ENCODE measurements at regions not wholly inside any gene's neighbourhood (a gene's known extent, or its start where the extent isn't known, plus 50 kb on each side); places are given as distances from the start of the nearest gene placed in this dataset.

GRCh38 chr6:6906570-6907213 lies 201.1 kb upstream of the RREB1 start:
- WGBS = 51% methylated on average over 5 of the region's 5 CpGs
- no peak for DNase-seq (ENCODE audit: low spot score in 2 of 2)
- no peaks in the 10 kb centered on the region for H3K27me3 ChIP-seq
- H3K36me3 ChIP-seq = no peaks in the 10 kb centered on the region
- no peak overlapping the region for H3K4me3 ChIP-seq
- no peaks in the 10 kb centered on the region for H3K9me3 ChIP-seq
- TF ChIP-seq CTCF (IDR thresholded peaks at IDR 0.05) (no peak), EP300 (IDR thresholded peaks at IDR 0.05) (no peak), POLR2A (IDR thresholded peaks at IDR 0.05) (no peak), POLR2AphosphoS5 (IDR thresholded peaks at IDR 0.05) (no peak)
- H3K27ac ChIP-seq = no peak overlapping the region
- H3K4me1 ChIP-seq = no peaks in the 10 kb centered on the region

DNA sequence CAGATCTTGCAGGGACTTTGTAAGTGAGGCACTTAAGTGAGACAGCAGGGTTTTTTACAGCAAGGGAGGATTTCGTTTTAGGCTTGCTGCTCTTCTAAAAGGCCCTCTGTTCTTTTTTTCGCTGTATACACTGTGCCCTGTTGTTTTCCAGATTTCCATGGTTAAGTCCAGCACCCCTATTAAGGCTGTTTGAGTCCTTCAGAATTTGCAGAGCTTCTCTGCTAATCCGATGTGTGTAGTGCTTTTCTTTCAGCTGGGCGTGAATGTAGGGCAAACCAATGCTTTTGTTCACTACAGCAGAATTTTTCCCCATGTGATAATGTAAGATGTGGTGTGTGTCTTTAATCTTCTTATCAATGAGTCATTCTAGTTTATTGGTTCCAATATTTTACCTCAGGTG lies 200.5 kb upstream of the RREB1 start:
- TF ChIP-seq POLR2AphosphoS5 (IDR thresholded peaks at IDR 0.05) = no peak
- TF ChIP-seq CTCF (IDR thresholded peaks at IDR 0.05) = no peak
- no peak for TF ChIP-seq POLR2A (IDR thresholded peaks at IDR 0.05)
- TF ChIP-seq EP300 (IDR thresholded peaks at IDR 0.05) = no peak
- no peak overlapping the region for H3K4me3 ChIP-seq
- H3K4me1 ChIP-seq = no peaks in the 10 kb centered on the region
- no peaks in the 10 kb centered on the region for H3K36me3 ChIP-seq
- H3K27me3 ChIP-seq = no peaks in the 10 kb centered on the region
- H3K9me3 ChIP-seq = no peaks in the 10 kb centered on the region
- 56% methylated on average over 4 of the region's 4 CpGs for WGBS
- H3K27ac ChIP-seq = no peak overlapping the region
- no peak for DNase-seq (ENCODE audit: low spot score in 2 of 2)

DNA sequence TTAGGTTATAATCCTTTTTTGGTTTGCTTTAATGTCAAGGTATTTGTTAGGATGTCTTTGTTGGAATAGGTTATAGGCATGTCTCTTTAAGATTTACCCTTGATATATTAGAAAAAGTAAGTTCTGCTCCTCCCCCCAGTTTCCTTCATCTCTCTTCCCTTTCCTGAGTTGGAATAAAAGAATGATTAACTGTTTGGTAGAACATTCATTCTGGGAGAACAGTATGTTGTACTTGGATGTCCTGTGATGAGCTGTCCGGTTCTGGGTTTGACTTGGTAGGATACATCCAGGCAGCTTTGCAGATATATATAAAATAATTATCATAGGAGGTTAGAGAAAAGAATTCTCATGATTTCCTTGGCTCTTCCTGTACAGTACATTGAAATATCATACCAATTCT lies 199.6 kb upstream of the RREB1 start:
- no peaks in the 10 kb centered on the region for H3K9me3 ChIP-seq
- no peak overlapping the region for H3K27ac ChIP-seq
- no peak for TF ChIP-seq POLR2AphosphoS5 (IDR thresholded peaks at IDR 0.05)
- TF ChIP-seq EP300 (IDR thresholded peaks at IDR 0.05) = no peak
- TF ChIP-seq CTCF (IDR thresholded peaks at IDR 0.05) = no peak
- no peak for TF ChIP-seq POLR2A (IDR thresholded peaks at IDR 0.05)
- H3K36me3 ChIP-seq = no peaks in the 10 kb centered on the region
- 95% methylated on average over 1 of the region's 1 CpG for WGBS
- no peak for DNase-seq (ENCODE audit: low spot score in 2 of 2)
- H3K4me1 ChIP-seq = peaks cover 6% of the 10 kb centered on the region
- no peaks in the 10 kb centered on the region for H3K27me3 ChIP-seq
- H3K4me3 ChIP-seq = no peak overlapping the region

DNA sequence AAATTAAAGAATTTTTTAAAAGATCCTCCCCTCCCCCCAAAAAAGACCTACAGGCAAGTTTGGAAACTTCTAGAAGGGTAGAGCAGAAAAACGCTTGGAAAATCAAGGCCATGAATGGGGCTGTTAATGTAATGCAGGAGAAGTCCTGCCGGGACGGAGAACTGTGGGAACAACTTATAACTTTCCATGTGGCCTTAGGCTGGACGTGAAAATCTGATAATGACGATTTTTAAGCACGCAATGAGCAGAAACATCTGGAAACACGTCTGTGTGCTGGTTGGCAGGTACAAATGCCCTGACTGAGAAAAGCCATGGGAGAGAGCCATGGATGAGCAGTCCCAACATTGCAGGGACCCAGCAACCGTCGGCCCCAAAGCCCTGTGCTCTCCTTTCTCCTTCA lies 198.7 kb upstream of the RREB1 start:
- no peaks in the 10 kb centered on the region for H3K36me3 ChIP-seq
- WGBS = 81% methylated on average over 9 of the region's 9 CpGs
- no peak for DNase-seq (ENCODE audit: low spot score in 2 of 2)
- TF ChIP-seq POLR2AphosphoS5 (IDR thresholded peaks at IDR 0.05) (no peak), EP300 (IDR thresholded peaks at IDR 0.05) (no peak), CTCF (IDR thresholded peaks at IDR 0.05) (no peak), POLR2A (IDR thresholded peaks at IDR 0.05) (no peak)
- no peak overlapping the region for H3K4me3 ChIP-seq
- H3K27me3 ChIP-seq = no peaks in the 10 kb centered on the region
- H3K27ac ChIP-seq = no peak overlapping the region
- H3K9me3 ChIP-seq = no peaks in the 10 kb centered on the region
- H3K4me1 ChIP-seq = peaks cover 10% of the 10 kb centered on the region

DNA sequence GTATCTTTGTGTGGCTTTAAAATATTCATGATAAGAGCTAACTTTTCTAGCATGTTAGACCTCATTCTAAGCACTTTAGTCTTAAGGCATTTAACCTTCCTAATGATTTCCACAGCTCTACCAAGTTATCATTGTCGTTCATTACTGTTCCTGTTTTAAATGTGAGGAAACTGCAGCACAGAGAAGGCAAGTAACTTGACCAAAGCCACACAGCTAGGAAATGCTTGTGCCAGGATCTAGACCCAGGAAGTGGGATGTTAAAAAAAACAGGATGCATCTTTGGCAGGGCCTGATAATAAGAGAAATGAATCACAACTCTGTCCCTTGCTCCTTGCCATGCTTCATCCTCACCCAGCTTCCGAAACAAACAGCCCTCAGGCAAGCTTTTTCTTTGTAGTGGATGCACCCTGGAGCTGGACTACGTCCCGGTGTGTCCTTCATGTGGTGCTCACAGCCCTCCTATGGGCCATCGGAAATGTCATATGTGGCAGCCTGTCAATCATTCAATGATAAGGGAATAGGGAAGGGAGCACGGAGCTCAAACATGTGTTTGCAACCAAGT lies 196.9 kb upstream of the RREB1 start:
- no peak for DNase-seq (ENCODE audit: low spot score in 2 of 2)
- Histone ChIP-seq H3K27ac (no peak overlapping the region), H3K4me1 (peaks cover 18% of the 10 kb centered on the region), H3K27me3 (no peaks in the 10 kb centered on the region), H3K36me3 (no peaks in the 10 kb centered on the region), H3K9me3 (no peaks in the 10 kb centered on the region), H3K4me3 (no peak overlapping the region)
- no peak for TF ChIP-seq POLR2A (IDR thresholded peaks at IDR 0.05)
- no peak for TF ChIP-seq EP300 (IDR thresholded peaks at IDR 0.05)
- TF ChIP-seq CTCF (IDR thresholded peaks at IDR 0.05) = no peak
- no peak for TF ChIP-seq POLR2AphosphoS5 (IDR thresholded peaks at IDR 0.05)
- 84% methylated on average over 6 of the region's 6 CpGs for WGBS
